HG02571 (cell line): ENCODE measurements at regions not wholly inside any gene's neighbourhood (a gene's known extent, or its start where the extent isn't known, plus 50 kb on each side); places are given as distances from the start of the nearest gene placed in this dataset.
"Not testable (repeated sequence)": the region's sequence is repeated elsewhere in the genome, so short reads cannot be mapped to it uniquely, and the experiment has no call there.

Experiments used
- ATAC-seq: cut with Tn5 transposase; IDR thresholded peaks from one replicate; pipeline ENCODE4 v1.9.1; 2021; ENCODE audit warnings: mild to moderate bottlenecking, moderate library complexity; ENCODE audit not compliant: unreplicated experiment

GRCh38 chr3:190193210-190193609, 72.5 kb upstream of the P3H2 start:
- ATAC-seq: no peak

DNA sequence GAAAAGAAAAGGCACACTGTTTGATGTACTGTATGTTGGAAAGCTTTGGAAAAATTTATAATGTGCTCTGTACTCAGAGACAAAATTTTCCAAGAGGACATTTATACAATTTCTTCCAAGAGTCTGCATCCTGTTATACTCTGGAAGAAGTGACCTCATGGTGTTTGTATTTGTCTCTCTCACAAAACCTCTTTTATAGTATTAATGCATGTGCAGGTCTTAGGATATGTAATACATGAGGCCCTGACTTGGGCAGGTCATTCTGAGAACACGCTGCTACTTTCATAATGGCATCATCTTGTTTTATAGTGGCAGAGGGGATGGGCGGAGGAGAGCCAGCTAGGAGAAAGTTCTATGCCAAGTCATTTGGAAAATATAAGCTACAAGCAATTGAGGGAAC, 72.0 kb upstream of the P3H2 start:
- ATAC-seq: no peak

GRCh38 chr3:190192087-190192486, 71.4 kb upstream of the P3H2 start:
- ATAC-seq: no peak

DNA sequence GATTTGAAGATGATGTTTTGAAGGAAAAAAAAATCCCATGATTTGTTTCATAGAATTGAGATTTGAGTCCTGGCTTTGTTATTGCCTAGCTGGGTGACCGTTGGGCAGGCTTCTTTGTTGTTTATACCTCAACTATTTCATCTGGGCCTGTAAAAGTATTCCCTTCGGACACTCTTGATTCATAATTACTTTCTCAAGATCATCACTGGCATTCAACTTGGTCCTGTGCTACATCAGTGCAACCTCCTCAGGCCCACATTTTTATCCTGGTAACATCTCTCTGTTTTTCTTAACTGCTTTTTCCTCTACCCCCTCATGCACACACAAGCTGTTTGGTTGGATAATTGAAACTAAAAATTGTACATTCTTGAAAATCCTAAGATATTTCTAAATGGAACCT, 67.5 kb upstream of the P3H2 start:
- ATAC-seq: no peak

DNA sequence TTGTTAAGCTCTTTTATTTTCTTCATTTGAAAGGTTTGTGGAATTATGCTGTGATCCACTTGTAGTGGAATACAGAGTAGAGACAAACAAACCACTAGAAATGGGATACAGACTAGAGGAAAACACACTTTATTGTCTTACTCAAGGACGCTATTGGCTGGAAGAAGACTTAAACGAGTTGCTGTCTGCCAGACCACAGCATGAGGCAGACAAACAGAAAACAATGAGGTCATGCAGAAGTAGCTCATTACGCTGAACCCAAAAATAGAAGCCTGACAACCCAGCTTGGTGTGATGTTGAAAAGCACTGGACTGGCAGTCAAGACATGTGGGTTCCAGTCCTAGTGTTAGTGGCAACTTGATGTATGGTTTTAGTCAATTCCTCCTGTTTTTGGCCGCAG, 62.4 kb upstream of the P3H2 start:
- ATAC-seq: no peak

DNA sequence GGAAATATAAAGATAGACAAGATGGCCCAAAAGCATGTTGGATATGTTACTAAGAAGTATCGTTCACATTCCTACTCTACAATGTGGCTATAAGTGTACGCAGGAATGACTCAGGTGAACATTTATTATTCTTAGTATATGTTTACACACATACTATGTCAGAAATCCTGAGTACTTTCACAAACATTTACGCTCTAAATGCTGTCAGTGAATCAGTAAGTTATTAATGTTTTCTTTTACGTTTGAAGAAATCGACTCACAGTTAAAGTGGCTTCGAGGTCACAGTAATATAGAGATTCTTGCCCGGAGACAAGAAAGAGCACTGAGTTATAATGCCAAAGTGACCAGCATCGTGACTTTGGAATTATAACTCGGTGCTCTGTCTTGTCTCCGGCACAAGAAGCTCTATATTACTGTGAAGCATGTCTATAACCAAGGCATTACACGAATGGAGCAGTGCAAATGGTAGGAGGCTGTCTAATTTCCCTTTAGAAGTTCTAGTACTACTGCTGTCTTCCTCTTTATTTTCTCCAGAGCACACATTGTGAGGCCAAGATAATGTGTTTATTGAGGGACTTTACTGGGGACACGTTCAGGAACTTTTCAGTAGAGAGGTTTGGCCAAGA, 61.8 kb upstream of the P3H2 start:
- no peak for ATAC-seq

GRCh38 chr3:190180268-190180667, 59.6 kb upstream of the P3H2 start:
- no peak for ATAC-seq

DNA sequence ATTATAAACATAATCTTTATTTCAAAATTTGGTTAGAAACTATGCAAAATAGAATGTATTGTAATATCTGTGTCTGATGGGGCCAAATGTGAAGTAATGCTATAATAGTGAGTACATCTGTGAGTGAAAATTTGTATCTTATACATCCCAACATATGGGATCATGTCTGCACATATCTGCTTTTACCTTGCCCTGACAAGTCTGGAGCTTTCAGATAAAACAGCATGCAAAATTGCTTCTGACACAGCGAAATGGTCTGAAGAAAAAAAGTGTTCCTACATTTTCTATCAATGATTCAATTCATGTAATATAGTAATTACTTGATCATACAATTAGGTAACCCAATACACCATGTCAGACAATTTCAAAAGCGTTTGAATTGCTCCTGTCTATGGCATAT, 58.1 kb upstream of the P3H2 start:
- ATAC-seq: no peak

DNA sequence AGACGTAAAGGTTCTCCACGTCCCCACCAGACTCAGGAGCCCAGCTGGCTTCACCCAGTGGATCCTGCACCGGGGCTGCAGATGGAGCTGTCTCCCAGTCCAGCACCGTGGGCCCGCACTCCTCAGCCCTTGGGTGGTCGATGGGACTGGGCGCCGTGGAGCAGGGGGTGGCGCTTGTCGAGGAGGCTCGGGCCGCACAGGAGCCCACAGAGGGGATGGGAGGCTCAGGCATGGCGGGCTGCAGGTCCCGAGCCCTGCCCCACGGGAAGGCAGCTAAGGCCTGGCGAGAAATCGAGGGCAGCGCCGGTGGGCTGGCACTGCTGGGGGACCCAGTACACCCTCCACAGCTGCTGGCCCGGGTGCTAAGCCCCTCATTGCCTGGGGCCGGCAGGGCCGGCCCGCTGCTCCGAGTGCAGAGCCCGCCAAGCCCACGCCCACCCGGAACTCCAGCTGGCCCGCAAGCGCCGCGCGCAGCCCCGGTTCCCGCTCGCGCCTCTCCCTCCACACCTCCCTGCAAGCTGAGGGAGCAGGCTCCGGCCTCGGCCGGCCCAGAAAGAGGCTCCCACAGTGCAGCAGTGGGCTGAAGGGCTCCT, 56.3 kb upstream of the P3H2 start:
- not testable (repeated sequence) for ATAC-seq

GRCh38 chr3:190176106-190176505, 55.4 kb upstream of the P3H2 start:
- not testable (repeated sequence) for ATAC-seq

GRCh38 chr3:190175490-190175889, 54.8 kb upstream of the P3H2 start:
- ATAC-seq: no peak

DNA sequence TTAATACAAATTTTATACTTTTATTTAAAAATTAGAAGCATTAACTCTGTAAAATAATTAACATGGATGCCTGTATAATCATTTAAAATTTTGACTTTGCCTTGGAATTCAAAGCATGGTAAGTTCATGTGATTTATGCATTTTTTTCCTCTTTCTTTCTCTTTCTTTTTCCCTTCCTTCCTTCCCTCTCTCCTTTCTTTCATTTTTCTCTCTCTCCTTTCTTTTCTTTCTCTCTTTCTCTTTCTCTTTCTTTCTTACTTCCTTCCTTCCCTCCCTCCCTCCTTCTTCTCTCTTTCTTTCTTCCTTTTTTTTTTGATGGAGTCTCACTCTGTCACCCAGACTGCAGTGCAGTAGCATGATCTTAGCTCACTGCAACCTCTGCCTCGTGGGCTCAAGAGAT, 53.8 kb upstream of the P3H2 start:
- ATAC-seq: no peak

DNA sequence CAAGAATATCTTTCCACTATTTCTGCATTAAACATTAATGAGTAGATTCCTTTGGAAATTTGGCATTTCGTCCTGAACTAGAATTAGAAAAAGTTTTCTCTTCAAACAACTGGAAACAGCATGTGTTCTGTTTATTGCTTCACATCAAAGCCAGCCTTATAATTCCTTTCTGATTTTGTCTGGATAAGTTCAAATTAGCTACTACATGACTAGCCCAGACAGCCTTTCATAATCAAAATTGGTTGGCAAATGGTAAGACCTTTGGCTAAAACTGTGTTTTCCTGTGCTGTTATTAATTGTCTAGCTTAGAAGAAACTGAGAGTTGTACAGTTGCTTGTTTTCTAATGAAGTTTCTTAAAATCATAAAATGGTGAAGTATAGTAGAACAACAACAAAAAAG, 52.7 kb upstream of the P3H2 start:
- no peak for ATAC-seq

- ATAC-seq: no peak
Measured at GRCh38 chr3:190172751-190173150, 52.1 kb upstream of the P3H2 start.
